DMS114 treated with DMSO at 0.1 percent for 48 hours (cell line): ENCODE measurements at regions not wholly inside any gene's neighbourhood (a gene's known extent, or its start where the extent isn't known, plus 50 kb on each side); places are given as distances from the start of the nearest gene placed in this dataset.
"Not testable (repeated sequence)": the region's sequence is repeated elsewhere in the genome, so short reads cannot be mapped to it uniquely, and the experiment has no call there.

Experiments used
- DNase-seq: peaks from one replicate; lab custom pipeline; 2025; ENCODE audit not compliant: unreplicated experiment; lab: John Stamatoyannopoulos, UW

DNA sequence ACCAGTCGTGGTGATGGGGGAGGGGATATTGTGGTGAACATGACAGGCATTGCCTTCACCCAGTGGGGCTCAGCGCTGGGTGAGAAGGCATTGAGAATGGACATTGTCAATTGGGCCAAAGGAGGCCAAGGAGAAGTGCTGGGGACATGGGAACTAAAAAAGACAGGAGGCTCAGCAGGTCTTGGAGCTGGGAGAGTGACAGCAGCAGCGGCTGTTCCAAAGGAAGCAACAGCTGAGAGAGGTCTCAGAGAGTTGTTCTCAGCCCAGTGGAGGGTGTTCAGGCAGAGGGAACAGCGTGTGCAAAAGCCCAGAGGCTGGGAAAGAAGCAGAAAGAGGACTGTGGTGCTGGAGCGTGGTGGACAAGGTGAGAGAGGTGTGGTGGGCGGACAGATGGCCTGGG lies 56.6 kb upstream of the ASNS start:
- DNase-seq = not testable (repeated sequence)

DNA sequence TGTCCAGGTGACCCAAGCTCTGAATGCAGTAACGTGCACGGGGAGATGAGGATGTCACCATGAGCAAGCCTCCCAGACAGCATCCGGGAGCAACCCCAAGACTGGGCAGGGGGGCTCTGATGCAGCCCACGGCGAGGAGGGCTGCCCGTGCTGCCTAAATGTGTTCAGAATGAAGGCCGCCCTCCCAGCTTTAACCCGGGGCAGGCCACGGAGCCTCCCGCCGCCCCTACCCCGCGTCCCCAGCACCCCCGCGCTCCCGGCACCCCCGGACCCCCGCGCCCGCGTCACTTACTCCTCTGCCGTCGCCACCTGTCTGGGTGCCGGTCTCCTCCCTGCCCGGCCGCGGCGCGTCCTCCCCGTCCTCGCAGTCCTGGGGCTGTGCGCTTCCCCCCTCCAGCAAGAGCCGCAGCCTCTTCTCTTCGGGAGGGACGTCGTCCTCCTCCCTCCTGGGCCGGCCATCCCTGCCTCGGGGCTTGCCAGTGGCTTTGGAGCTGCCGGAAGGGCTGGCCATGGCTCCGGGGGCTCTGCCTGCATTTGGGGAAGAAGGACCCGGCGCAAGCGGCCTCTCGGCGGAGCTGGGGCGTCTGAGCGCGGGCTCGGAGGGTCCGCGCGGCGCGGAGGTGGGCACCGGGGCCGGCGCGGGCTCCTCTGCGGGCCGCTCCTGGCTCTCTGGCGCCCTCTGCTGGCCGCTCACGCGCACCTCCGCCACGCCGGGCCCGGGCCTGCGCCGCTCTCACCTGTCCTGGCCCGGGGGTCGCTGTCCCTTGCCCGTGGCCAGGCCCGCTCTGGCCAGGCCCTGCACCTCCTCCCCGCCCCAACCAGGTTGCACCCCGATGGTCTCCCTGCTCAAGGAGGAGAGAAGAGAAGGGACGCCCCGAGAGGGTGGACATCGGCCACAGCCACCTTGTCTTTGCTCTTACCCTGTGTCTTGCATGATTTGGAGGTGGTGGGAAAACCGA lies 55.9 kb upstream of the ASNS start:
- DNase-seq = peak; percentile 1
